SH-SY5Y (cell line): ENCODE measurements at regions not wholly inside any gene's neighbourhood (a gene's known extent, or its start where the extent isn't known, plus 50 kb on each side); places are given as distances from the start of the nearest gene placed in this dataset.

Experiments
- GATA2 ChIP-seq: IDR thresholded peaks from 2 replicates; pipeline ENCODE4 v1.6.1; 2011; ENCODE audit warnings: mild to moderate bottlenecking, low read depth, low read length
- GATA3 ChIP-seq: IDR thresholded peaks from 2 replicates; pipeline ENCODE4 v1.6.1; 2011; ENCODE audit warnings: low read depth, mild to moderate bottlenecking, low read length, moderate library complexity

DNA sequence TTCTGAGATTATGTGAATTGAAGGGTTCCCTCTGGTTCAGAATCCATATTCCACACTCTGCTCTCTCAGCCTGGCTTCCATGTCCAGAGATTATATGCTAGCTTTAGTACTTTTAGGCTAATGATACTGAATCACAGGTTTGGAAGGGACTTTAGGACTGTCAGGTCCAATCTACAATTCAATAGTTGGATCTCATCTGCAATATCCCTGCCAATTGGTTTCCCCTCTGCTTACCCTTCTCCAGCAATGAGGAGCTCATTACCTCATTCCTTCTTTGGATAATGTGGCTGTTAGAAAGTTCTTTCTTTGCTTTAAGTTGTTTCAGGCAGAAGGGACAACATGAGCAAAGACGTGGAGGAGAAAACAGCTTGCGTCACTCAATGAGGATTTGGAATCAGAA lies 245.3 kb downstream of the PLPP3 start:
- no peak for TF ChIP-seq GATA2
- no peak for TF ChIP-seq GATA3
